ENCODE measurements at regions not wholly inside any gene's neighbourhood (a gene's known extent, or its start where the extent isn't known, plus 50 kb on each side); places are given as distances from the start of the nearest gene placed in this dataset.

GRCh38 chr2:67851016-67851415 is 211.8 kb downstream of the C1D start:
- no peaks in the 10 kb centered on the region for H4K20me1 ChIP-seq (ENCODE audit: insufficient read depth, low read length)
- WGBS (ENCODE audit: low lambda C conversion rate) = 42% methylated on average over 3 of the region's 3 CpGs
- H3K27ac ChIP-seq (ENCODE audit: extremely low read length, insufficient read depth, low read length) = no peak overlapping the region
- no peak overlapping the region for H2AFZ ChIP-seq (ENCODE audit: low read length)
- no peak overlapping the region for H3K9ac ChIP-seq (ENCODE audit: insufficient read depth, low read depth, low read length)
- TF ChIP-seq ZNF703 (CRISPR knock-in tag; IDR thresholded peaks at IDR 0.05; ENCODE audit: borderline replicate concordance) (no peak), CREB1 (IDR thresholded peaks at IDR 0.05) (peak; percentile 34; the same call in 1 of the 2 replicates), CREB1 (CRISPR knock-in tag; IDR thresholded peaks at IDR 0.05) (no peak)
- H3K4me2 ChIP-seq (ENCODE audit: low read depth, low read length) = no peak overlapping the region
- no peaks in the 10 kb centered on the region for H3K9me3 ChIP-seq (ENCODE audit: low read length)
- H3K79me2 ChIP-seq (ENCODE audit: insufficient read depth, low read length) = no peaks in the 10 kb centered on the region
- intact Hi-C loops (cut with micrococcal nuclease; ENCODE audit: unreplicated experiment) (no loop called here), in situ Hi-C loops (cut with HindIII; ENCODE audit: extremely low pct_ligation_motif_present, low pct_unique_long_range_greater_than_20kb) (no loop called here)
- POLR2A ChIA-PET = no interaction called here
- H3K36me3 ChIP-seq (replicated peaks in 1 of 2; ENCODE audit: control insufficient read depth in 1 of 2, insufficient read depth in 2 of 2, low read length in 2 of 2) = no peaks in the 10 kb centered on the region
- H3K4me1 ChIP-seq (ENCODE audit: insufficient read depth, low read length) = peaks cover 5% of the 10 kb centered on the region
- H3K27me3 ChIP-seq (ENCODE audit: control insufficient read depth in 1 of 2, insufficient read depth in 2 of 2, low read length in 2 of 2) = 0 out of 5 replicates have a peak, but pooled peaks cover 0 to 3% of the 10 kb centered on the region in 2 experiments
- CTCF ChIA-PET (ENCODE audit: low intra/inter-chr PET ratio, low total read pairs) = no interaction called here
- FAIRE-seq = no peak
- ATAC-seq = no peak
- no TSS peak for BruUV-seq (replicated peaks)
- H3K4me3 ChIP-seq (replicated peaks in 1 of 3; ENCODE audit: insufficient read depth in 1 of 3, low read depth in 2 of 3, low read length in 3 of 3) = no peak overlapping the region
- DNase-seq (ENCODE audit: low spot score) = no peak

GRCh38 chr2:67851956-67852824 is 210.6 kb downstream of the C1D start:
- DNase-seq (ENCODE audit: low spot score) (no peak), ATAC-seq (no peak)
- 0 out of 5 replicates have a peak, but pooled peaks cover 0 to 3% of the 10 kb centered on the region in 2 experiments for H3K27me3 ChIP-seq (ENCODE audit: control insufficient read depth in 1 of 2, insufficient read depth in 2 of 2, low read length in 2 of 2)
- TF ChIP-seq SALL2 (CRISPR knock-in tag; IDR thresholded peaks at IDR 0.05) (no peak), RELA (CRISPR knock-in tag; IDR thresholded peaks at IDR 0.05) (no peak), GLI4 (CRISPR knock-in tag; IDR thresholded peaks at IDR 0.05; ENCODE audit: borderline replicate concordance) (no peak), FLYWCH1 (CRISPR knock-in tag; IDR thresholded peaks at IDR 0.05) (no peak), IRX3 (CRISPR knock-in tag; IDR thresholded peaks at IDR 0.05; ENCODE audit: borderline replicate concordance, low read depth) (no peak), STAT5B (CRISPR knock-in tag; IDR thresholded peaks at IDR 0.05) (no peak), HHEX (CRISPR knock-in tag; IDR thresholded peaks at IDR 0.05) (no peak), GZF1 (CRISPR knock-in tag; IDR thresholded peaks at IDR 0.05) (no peak), RBM22 (optimal IDR thresholded peaks at IDR 0.05; ENCODE audit: low read length) (no peak), ZNF782 (CRISPR knock-in tag; IDR thresholded peaks at IDR 0.05; ENCODE audit: borderline replicate concordance) (no peak), AKNA (CRISPR knock-in tag; IDR thresholded peaks at IDR 0.05; ENCODE audit: borderline replicate concordance) (no peak), NR2F2 (IDR thresholded peaks at IDR 0.05; ENCODE audit: borderline replicate concordance, low read depth) (no peak)

More at GRCh38 chr2:67851956-67852824, 210.6 kb downstream of the C1D start:
- no peak overlapping the region for H3K4me3 ChIP-seq (replicated peaks in 1 of 3; ENCODE audit: insufficient read depth in 1 of 3, low read depth in 2 of 3, low read length in 3 of 3)
- ChIA-PET CTCF (ENCODE audit: low intra/inter-chr PET ratio, low total read pairs) (no interaction called here), POLR2A (no interaction called here)
- no peaks in the 10 kb centered on the region for H3K79me2 ChIP-seq (ENCODE audit: insufficient read depth, low read length)
- no peak for FAIRE-seq
- H4K20me1 ChIP-seq (ENCODE audit: insufficient read depth, low read length) = no peaks in the 10 kb centered on the region
- H3K4me1 ChIP-seq (ENCODE audit: insufficient read depth, low read length) = no peaks in the 10 kb centered on the region
- H3K4me2 ChIP-seq (ENCODE audit: low read depth, low read length) = no peak overlapping the region
- no peaks in the 10 kb centered on the region for H3K9me3 ChIP-seq (ENCODE audit: low read length)
- H3K27ac ChIP-seq (ENCODE audit: extremely low read length, insufficient read depth, low read length) = no peak overlapping the region
- intact Hi-C loops (cut with micrococcal nuclease; ENCODE audit: unreplicated experiment) = no loop called here
- H3K36me3 ChIP-seq (replicated peaks in 1 of 2; ENCODE audit: control insufficient read depth in 1 of 2, insufficient read depth in 2 of 2, low read length in 2 of 2) = no peaks in the 10 kb centered on the region
- H2AFZ ChIP-seq (ENCODE audit: low read length) = no peak overlapping the region
- BruUV-seq (replicated peaks) = no TSS peak
- no peak overlapping the region for H3K9ac ChIP-seq (ENCODE audit: insufficient read depth, low read depth, low read length)
- 42% methylated on average over 8 of the region's 8 CpGs for WGBS (ENCODE audit: low lambda C conversion rate)
- in situ Hi-C loops (cut with HindIII; ENCODE audit: extremely low pct_ligation_motif_present, low pct_unique_long_range_greater_than_20kb) = no loop called here
